Thoracic aorta (tissue), 2 donors: ENCODE measurements at regions not wholly inside any gene's neighbourhood (a gene's known extent, or its start where the extent isn't known, plus 50 kb on each side); places are given as distances from the start of the nearest gene placed in this dataset.

Experiments
- ATAC-seq: fragments of 150-250 bp; one replicate; pipeline ENCODE4 v1.8.0; 2017; ENCODE audit warnings: low read depth; ENCODE audit not compliant: insufficient number of reproducible peaks, low FRiP score
- DNase-seq: peaks from one replicate; pipeline ENCODE4 v3.0.0-alpha.2; 2020; ENCODE audit warnings: low spot score
- H3K27ac ChIP-seq, 2 donors: fragments of 200-600 bp; sonication (generic); 1 replicate in 1 of 2; 2 replicates in 1 of 2; pipeline ENCODE4 v1.5.1; 2016; ENCODE audit warnings: mild to moderate bottlenecking in 2 of 2, moderate library complexity in 2 of 2
- H3K27me3 ChIP-seq: fragments of 200-600 bp; sonication (generic); replicated peaks from 2 replicates; pipeline ENCODE4 v1.6.0; 2016; ENCODE audit warnings: mild to moderate bottlenecking; ENCODE audit not compliant: insufficient read depth
- H3K36me3 ChIP-seq: fragments of 200-600 bp; sonication (generic); one replicate; pipeline ENCODE4 v1.5.1; 2016
- H3K4me1 ChIP-seq, 2 donors: fragments of 200-600 bp; sonication (generic); 1 replicate in 1 of 2; 2 replicates in 1 of 2; pipeline versions ENCODE4 v1.5.1 to v1.6.0; 2016; ENCODE audit warnings: low read depth in 2 of 2, mild to moderate bottlenecking in 1 of 2; ENCODE audit not compliant: control insufficient read depth in 1 of 2
- H3K4me3 ChIP-seq: fragments of 200-600 bp; sonication (generic); 2 replicates; pipeline ENCODE4 v1.5.1; 2016; ENCODE audit warnings: mild to moderate bottlenecking
- H3K9me3 ChIP-seq: fragments of 200-600 bp; sonication (generic); 2 replicates; pipeline ENCODE4 v1.5.1; 2016
- TF ChIP-seq, protein P1 (sequence below): fragments of 200-600 bp; sonication (generic); IDR thresholded peaks from one replicate; pipeline ENCODE4 v1.5.1; 2019; ENCODE audit warnings: antibody characterized with exemption

DNA sequence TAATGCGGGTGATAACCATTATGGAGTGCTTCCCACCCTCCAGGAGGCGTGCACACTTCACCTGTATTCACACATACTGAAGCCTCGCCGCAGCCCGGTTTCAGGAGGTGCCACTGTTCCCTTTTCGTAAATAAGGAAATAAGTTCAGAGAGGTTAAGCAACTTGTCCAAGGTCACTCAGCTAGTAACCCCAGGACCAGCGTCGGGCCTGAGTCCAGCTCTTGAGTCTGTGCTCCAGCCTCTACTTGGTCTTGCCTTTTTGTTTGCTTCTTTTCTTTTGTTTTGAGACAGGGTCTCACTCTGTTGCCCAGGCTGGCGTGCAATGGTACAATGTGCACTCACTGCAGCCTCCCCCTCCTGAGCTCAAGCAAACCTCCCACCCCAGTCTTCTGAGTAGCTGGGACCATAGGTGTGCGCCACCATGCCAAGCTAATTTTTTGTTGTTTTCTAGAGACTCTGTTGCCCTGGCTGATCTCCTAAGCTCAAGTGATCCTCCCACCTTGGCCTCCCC is 63.5 kb upstream of the CIBAR2 start:
- Histone ChIP-seq H3K36me3 (no peaks in the 10 kb centered on the region), H3K4me3 (no peak overlapping the region), H3K4me1 (peaks cover 3 to 48% of the 10 kb centered on the region in 2 donors)

GRCh38 chr16:85176541-85177447 is 64.5 kb upstream of the CIBAR2 start:
- Histone ChIP-seq H3K27ac (no peak overlapping the region), H3K4me1 (peaks cover 0 to 48% of the 10 kb centered on the region in 2 donors), H3K27me3 (no peaks in the 10 kb centered on the region), H3K9me3 (no peaks in the 10 kb centered on the region), H3K4me3 (no peak overlapping the region), H3K36me3 (no peaks in the 10 kb centered on the region)
- TF ChIP-seq, protein P1, sequence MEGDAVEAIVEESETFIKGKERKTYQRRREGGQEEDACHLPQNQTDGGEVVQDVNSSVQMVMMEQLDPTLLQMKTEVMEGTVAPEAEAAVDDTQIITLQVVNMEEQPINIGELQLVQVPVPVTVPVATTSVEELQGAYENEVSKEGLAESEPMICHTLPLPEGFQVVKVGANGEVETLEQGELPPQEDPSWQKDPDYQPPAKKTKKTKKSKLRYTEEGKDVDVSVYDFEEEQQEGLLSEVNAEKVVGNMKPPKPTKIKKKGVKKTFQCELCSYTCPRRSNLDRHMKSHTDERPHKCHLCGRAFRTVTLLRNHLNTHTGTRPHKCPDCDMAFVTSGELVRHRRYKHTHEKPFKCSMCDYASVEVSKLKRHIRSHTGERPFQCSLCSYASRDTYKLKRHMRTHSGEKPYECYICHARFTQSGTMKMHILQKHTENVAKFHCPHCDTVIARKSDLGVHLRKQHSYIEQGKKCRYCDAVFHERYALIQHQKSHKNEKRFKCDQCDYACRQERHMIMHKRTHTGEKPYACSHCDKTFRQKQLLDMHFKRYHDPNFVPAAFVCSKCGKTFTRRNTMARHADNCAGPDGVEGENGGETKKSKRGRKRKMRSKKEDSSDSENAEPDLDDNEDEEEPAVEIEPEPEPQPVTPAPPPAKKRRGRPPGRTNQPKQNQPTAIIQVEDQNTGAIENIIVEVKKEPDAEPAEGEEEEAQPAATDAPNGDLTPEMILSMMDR = no peak
- DNase-seq (no peak), ATAC-seq (no peak)

More for the DNA sequence above, 63.5 kb upstream of the CIBAR2 start:
- Histone ChIP-seq H3K9me3 (no peaks in the 10 kb centered on the region), H3K27ac (no peak overlapping the region), H3K27me3 (no peaks in the 10 kb centered on the region)
- DNase-seq (no peak), ATAC-seq (no peak)
- TF ChIP-seq, protein P1 = no peak

DNA sequence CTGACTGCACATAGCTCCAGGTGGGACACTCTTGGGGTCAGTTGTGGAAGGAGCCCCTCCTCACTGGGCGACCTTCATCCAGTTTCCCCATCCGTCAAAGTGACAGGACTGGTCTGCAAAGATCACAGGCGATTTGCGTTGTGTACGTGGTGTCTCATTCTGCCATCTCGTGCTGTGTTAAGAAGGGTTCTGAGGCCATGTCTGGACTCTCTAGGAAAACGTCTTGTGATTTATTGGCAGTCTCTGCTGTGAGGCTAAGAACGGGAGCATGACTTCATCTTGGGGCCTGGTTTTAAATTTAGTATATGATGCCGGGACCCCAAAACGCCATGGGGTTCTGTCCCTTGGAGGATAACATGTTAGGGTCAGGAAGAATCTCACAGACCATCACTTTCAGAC is 65.2 kb upstream of the CIBAR2 start:
- no peak for ATAC-seq
- Histone ChIP-seq H3K27me3 (no peaks in the 10 kb centered on the region), H3K4me1 (peaks cover 0 to 41% of the 10 kb centered on the region in 2 donors), H3K27ac (no peak overlapping the region), H3K4me3 (no peak overlapping the region), H3K36me3 (no peaks in the 10 kb centered on the region), H3K9me3 (no peaks in the 10 kb centered on the region)
- TF ChIP-seq, protein P1 = no peak
- DNase-seq = no peak

- Histone ChIP-seq H3K27ac (no peak overlapping the region), H3K36me3 (no peaks in the 10 kb centered on the region), H3K4me1 (peaks cover 0 to 35% of the 10 kb centered on the region in 2 donors), H3K27me3 (no peaks in the 10 kb centered on the region), H3K9me3 (no peaks in the 10 kb centered on the region), H3K4me3 (no peak overlapping the region)
- no peak for ATAC-seq
- TF ChIP-seq, protein P1 = no peak
- DNase-seq = no peak
Observed at GRCh38 chr16:85178006-85178591, 65.8 kb upstream of the CIBAR2 start.

DNA sequence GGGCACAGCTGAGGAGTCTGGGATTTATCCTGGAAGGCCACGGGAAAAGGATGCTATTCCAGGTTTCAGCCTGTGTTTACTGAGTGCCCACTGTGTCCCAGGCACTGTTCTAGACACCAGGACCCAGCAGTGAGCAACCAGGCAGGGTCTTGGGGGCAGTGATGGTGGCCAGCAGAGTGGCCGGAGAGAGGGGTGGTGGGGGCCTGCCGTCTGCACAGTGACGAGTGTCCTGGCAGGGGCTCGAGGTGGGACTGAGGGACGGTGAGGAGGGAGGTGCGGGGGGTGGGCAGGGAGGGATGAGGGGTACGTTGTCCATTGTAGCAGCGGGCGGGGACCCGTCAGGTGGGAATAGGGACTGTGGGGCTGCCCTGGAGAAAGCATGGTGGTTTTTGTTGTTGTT is 66.3 kb upstream of the CIBAR2 start:
- Histone ChIP-seq H3K4me1 (peaks cover 0 to 30% of the 10 kb centered on the region in 2 donors), H3K27me3 (no peaks in the 10 kb centered on the region)
- no peak for DNase-seq

More for the DNA sequence above, 66.3 kb upstream of the CIBAR2 start:
- Histone ChIP-seq H3K9me3 (no peaks in the 10 kb centered on the region), H3K27ac (no peak overlapping the region), H3K4me3 (no peak overlapping the region), H3K36me3 (no peaks in the 10 kb centered on the region)
- TF ChIP-seq, protein P1 = no peak
- no peak for ATAC-seq
